KOPT-K1 (cell line): ENCODE measurements at regions not wholly inside any gene's neighbourhood (a gene's known extent, or its start where the extent isn't known, plus 50 kb on each side); places are given as distances from the start of the nearest gene placed in this dataset.
"Not testable (repeated sequence)": the region's sequence is repeated elsewhere in the genome, so short reads cannot be mapped to it uniquely, and the experiment has no call there.

Source experiments
- H3K27ac ChIP-seq: fragments of 200-600 bp; sonication (generic); 2 replicates; pipeline ENCODE4 v1.5.1; 2016; ENCODE audit warnings: antibody characterized with exemption, mild to moderate bottlenecking, low read depth, low read length; ENCODE audit not compliant: poor library complexity, severe bottlenecking
- H3K36me3 ChIP-seq: fragments of 200-600 bp; sonication (generic); 2 replicates; pipeline ENCODE4 v1.5.1; 2017; ENCODE audit warnings: antibody characterized with exemption, mild to moderate bottlenecking, low read length, moderate library complexity; ENCODE audit not compliant: insufficient read depth
- H3K9me3 ChIP-seq: fragments of 200-600 bp; sonication (generic); 2 replicates; pipeline ENCODE4 v1.5.1; 2017; ENCODE audit warnings: antibody characterized with exemption, low read length, mild to moderate bottlenecking; ENCODE audit not compliant: insufficient read depth, poor library complexity, severe bottlenecking

DNA sequence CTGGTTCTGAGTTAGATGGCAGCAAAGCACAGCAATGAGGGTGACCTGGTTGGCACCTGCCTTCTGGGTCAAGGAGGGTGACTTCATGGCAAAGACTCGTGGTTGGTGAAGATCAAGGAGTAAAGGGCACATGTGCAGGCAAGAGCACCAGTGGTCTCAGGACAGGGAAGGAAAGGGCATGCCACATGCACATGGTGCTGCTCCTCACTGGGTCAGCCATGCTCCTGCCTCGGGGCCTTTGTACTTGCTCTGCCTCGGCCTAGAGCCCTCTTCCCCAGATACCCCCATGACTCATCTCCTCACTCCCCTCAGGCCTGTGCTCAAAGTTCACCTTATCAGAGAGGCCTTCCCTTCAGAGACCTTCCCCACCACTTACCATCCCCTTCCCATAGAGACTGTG, 106.7 kb upstream of the KDM7A start:
- H3K27ac ChIP-seq: no peak overlapping the region
- H3K9me3 ChIP-seq: no peaks in the 10 kb centered on the region
- H3K36me3 ChIP-seq: no peaks in the 10 kb centered on the region

DNA sequence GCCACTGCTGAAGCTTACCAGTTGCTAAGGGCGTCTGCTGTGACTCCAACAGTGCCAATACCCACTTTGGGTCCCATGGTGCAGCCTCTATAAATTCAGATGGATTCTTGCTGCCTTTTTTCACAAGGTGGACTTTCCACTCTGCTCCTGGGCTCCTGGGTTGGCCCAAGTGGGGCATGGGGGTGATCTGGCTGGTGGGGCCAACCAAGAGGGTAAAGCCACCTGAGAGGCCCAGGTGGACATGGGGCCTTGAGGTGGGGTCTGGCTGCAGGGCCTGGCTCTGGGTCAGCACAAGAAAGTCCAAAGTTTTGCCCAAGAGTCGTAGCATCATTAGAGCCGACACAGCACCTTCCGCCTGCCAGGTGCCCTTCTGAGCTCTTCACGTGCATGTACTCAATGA, 105.2 kb upstream of the KDM7A start:
- no peaks in the 10 kb centered on the region for H3K36me3 ChIP-seq
- H3K27ac ChIP-seq: no peak overlapping the region
- H3K9me3 ChIP-seq: no peaks in the 10 kb centered on the region

DNA sequence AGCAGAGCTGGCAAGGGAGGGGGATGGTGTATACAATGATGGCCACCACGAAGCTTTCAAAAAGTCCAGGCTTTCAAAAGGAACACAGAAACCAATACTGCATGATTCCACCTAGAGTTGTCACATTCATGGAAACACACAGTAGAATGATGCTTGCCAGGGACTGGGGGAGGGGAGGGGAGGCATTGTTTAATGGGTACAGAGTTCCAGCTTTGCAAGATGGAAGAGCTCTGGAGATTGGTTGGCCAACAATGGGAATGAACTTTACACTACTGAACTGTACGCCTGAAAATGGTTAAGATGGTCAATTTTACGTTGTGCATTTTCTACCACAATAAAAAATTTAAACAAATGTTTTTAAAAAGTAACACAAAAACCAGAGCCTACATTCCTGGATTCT, 104.5 kb upstream of the KDM7A start:
- H3K27ac ChIP-seq: no peak overlapping the region
- H3K36me3 ChIP-seq: no peaks in the 10 kb centered on the region
- no peaks in the 10 kb centered on the region for H3K9me3 ChIP-seq

DNA sequence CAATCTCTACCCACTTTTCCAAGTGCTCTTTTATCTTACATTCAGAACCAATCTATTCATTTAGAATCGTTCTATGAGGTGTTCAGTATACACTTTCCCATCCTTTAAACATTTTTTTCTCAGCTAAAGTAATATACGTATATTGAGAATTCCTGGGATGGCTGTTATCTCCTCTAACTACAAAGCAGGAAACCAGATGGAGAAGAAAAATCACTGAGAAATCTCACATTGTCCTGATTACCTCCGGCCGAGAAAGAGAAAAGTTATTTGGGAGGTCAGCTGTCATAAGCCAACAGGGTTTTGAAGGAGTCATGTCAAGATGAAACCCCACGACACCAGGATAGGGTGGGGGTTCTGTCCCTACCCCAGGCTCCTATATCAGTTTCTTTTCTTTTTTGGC, 99.2 kb upstream of the KDM7A start:
- H3K9me3 ChIP-seq: no peaks in the 10 kb centered on the region
- no peaks in the 10 kb centered on the region for H3K36me3 ChIP-seq
- H3K27ac ChIP-seq: no peak overlapping the region

DNA sequence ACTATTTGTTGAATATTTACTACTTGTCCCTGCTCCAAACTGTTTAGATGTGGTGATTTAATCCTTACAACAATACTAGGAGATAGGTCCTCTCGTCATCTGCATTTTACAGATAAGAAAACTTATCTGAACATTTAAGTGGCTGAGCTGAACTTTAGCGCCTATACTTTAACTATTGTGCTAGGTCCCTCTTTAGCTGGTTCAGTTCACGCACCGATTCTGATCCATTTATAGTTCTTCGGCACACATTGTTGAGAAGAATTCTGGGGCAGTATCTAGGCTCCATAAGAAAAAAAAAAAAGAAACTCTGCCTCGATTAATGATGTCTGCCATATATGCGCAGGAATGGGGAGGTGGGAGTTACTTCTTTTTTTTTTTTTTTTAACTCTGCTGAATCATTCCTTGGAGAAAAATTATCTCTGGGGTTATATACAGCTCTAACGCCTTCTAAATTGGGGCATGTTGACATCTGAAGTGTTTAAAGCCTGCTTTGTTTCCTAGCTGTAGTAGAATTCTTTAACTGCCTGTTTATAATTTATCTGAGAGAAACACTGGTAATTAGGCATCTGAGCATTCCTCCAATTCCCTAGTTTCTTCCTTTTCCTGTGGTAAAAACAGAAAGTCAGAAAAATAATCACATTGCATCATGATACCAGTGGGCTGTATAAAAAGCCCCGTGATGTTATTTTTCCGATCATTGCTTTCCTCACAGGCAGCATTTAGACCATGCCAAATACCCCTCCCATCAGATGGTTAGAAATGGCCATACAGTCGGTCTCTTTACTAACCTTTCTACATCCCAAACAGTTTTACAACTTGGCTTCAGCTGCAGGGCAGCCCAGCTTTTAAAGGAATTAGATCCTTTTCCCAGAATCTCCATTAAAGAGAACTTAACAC, 98.5 kb upstream of the KDM7A start:
- no peak overlapping the region for H3K27ac ChIP-seq
- H3K36me3 ChIP-seq: no peaks in the 10 kb centered on the region
- H3K9me3 ChIP-seq: no peaks in the 10 kb centered on the region

DNA sequence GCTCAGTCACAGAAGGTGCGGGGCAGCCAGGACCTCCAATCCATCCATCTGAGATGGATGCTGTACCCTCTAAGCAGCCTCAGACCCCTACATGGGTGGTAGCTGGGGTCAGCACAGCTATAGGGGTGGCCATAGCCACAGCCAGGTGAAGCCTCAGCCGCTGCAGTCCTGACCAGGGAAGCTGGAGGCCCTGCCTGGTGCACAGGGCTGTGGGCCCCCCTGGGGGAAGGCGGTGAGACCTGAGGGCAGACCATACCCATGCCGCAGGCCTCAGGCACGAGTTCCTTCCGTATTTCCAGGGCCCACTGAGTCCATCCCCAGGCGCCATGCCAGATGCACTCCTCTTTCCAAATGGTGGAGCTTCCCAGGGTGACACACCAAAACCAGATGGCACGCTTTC, 96.6 kb upstream of the KDM7A start:
- Histone ChIP-seq H3K27ac (no peak overlapping the region), H3K9me3 (no peaks in the 10 kb centered on the region)

DNA sequence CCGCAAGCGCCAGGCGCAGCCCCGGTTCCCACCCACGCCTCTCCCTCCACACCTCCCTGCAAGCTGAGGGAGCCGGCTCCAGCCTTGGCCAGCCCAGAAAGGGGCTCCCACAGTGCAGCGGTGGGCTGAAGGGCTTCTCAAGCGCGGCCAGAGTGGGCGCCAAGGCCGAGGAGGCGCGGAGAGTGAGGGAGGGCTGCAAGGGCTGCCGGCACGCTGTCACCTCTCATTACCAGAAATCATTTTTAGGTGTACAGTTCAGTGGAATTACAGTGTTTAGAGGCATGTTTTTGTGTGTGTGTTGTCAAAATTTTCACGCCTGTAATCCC, 94.8 kb upstream of the KDM7A start:
- H3K27ac ChIP-seq: not testable (repeated sequence)

More for the DNA sequence above, 96.6 kb upstream of the KDM7A start:
- H3K36me3 ChIP-seq: no peaks in the 10 kb centered on the region

DNA sequence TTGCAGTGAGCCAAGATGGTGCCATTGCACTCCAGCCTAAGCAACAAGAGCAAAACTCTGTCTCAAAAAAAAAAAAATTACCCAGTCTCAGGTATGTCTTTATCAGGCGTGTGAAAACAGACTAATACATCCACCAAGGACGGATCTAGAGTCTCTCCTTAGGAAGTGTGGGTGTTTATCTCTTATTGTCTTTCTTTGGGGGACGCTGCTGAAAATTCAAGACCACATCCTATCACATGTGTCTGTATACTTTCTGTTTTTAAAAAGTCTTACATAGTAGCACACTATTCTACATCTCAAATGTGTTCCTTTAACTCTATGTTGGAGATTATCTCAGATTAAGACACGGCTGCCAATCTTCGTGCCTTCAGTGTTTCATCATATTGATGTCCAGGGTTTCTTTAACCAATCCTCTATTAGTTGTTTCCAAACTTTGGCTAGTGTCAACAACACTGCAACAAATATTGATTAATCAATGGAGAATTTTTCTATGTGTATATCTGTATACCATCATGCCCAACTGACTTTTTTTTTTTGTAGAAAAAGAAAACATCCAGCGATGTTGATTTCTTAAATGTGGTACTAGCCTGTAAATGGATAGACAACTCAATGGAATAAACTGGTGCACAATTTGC, 92.3 kb upstream of the KDM7A start:
- Histone ChIP-seq H3K27ac (peak overlapping the region; percentile 29), H3K9me3 (no peaks in the 10 kb centered on the region), H3K36me3 (no peaks in the 10 kb centered on the region)

More for the DNA sequence above, 94.8 kb upstream of the KDM7A start:
- H3K36me3 ChIP-seq, H3K9me3 ChIP-seq: not testable (repeated sequence)

DNA sequence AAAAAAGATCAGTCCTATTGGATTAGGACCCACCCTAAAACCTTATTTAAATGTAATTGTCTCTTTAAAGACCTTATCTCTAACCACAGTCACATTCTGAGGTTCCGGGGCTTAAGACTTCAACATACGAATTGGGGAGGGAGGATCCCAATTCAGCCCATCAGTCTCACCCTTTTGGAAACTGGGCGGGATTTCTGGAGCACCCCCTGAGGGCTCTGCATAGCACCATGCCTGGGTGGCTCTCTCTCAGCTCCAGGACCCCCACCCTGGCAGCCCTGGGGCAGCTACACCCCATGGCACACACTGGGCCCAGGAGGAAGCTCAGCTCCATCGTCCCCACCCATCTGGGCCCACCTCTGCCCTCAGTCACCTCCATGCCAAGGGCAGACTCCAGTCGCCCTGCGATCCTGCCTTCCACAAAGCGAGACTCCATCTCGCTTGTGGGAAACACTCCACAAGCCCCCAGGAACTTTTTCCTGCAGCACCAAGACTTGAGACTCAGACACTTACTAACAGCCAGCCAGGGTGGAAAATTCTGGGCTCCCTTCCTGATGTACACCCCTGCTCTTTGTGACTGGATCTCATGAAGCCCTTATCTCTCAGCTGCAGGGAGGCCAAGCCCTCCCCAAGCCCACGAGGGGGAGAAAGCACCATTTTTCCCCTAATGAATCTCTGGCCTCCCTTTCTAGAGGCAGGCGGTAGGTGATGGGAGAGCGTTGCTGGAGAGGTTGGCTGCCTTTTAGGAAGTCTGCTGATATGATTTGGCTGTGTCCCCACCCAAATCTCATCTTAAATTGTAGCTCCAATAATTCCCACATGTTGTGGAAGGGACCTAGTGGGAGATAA, 90.8 kb upstream of the KDM7A start:
- peak overlapping the region; percentile 50 for H3K27ac ChIP-seq
- no peaks in the 10 kb centered on the region for H3K36me3 ChIP-seq
- H3K9me3 ChIP-seq: no peaks in the 10 kb centered on the region

DNA sequence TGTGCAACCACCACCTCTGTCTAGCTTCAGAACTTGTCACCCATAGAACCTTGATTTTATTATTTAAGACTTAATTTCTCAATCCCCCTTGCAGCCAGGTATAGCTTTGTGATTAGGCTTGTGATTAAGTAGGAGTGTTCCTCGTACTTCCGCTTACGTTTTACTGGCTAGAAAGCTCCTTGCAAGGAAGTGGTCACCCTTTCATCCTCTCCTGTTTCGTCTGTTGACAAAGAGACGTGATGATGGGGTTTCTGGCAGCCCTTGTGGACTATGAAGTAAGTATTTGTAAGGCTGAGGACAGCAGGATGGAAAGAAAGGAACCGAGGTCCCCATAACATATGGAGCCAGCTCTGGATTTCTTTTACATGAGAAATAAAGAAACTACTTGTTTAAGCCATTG, 86.5 kb upstream of the KDM7A start:
- Histone ChIP-seq H3K27ac (peak overlapping the region; percentile 57), H3K9me3 (no peaks in the 10 kb centered on the region), H3K36me3 (no peaks in the 10 kb centered on the region)

DNA sequence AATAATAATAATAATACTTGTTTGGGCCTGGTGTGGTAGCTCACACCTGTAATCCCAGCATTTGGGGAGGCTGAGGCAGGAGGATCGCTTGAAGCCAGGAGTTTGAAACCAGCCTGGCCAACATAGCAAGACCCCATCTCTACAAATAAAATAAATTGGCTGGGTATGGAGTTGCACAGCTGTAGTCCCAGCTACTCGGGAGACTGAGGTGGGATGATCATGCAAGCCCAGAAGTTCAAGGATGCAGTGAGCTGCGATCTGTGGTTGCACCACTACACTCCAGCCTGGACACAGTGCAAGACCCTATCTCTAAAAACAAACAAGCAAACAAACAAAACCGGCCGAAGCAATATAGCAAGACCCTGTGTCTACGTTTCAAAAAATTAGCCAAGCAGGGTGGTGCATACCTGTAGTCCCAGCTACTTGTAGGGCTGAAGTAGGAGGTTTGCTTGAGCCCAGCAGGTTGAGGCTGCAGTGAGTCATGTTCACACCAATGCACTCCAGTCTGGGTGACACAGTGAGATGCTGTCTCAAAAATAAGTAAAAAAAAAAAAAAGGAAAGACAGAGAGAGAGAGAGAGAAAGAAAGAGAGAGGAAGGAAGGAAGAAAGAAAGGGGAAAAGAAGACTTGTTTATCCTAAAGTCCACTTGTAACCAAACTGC, 85.6 kb upstream of the KDM7A start:
- Histone ChIP-seq H3K27ac (peak overlapping the region; percentile 57), H3K36me3 (no peaks in the 10 kb centered on the region), H3K9me3 (no peaks in the 10 kb centered on the region)

DNA sequence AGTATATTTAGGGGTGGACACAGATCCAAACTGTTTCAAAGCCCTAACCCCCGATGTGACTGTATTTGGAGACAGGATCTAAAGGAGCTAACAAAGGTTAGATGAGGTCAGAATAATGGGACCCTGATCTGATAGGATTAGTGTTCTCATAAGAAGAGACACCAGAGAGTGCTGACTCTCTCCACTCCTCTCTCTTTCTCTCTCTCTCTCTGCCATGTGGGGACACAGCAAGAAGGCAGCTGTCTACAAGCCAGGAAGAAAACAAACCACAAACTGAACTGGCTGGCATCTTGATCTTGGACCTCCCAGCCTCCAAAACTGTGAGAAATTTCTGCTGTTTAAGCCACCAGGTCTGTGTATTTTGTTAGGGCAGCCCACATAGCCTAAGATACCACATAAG, 84.7 kb upstream of the KDM7A start:
- H3K9me3 ChIP-seq: no peaks in the 10 kb centered on the region
- no peaks in the 10 kb centered on the region for H3K36me3 ChIP-seq
- H3K27ac ChIP-seq: peak overlapping the region; percentile 61

DNA sequence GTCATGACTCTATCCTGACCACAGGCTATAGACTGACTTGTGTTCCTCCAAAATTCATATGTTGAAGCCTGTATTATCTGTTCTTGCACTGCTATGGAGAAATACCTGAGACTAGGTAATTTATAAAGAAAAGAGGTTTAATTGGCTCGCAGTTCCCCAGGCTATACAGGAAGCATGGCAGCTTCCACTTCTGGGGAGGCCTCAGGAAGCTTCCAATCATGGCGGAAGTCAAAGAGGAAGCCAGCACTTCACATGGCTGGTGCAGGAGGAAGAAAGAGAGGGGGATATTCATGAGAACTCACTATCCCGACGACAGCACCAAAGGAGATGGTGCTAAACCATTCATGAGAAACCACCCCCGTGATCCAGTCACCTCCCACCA, 84.3 kb upstream of the KDM7A start:
- Histone ChIP-seq H3K27ac (peak overlapping the region; percentile 61), H3K9me3 (no peaks in the 10 kb centered on the region), H3K36me3 (no peaks in the 10 kb centered on the region)

DNA sequence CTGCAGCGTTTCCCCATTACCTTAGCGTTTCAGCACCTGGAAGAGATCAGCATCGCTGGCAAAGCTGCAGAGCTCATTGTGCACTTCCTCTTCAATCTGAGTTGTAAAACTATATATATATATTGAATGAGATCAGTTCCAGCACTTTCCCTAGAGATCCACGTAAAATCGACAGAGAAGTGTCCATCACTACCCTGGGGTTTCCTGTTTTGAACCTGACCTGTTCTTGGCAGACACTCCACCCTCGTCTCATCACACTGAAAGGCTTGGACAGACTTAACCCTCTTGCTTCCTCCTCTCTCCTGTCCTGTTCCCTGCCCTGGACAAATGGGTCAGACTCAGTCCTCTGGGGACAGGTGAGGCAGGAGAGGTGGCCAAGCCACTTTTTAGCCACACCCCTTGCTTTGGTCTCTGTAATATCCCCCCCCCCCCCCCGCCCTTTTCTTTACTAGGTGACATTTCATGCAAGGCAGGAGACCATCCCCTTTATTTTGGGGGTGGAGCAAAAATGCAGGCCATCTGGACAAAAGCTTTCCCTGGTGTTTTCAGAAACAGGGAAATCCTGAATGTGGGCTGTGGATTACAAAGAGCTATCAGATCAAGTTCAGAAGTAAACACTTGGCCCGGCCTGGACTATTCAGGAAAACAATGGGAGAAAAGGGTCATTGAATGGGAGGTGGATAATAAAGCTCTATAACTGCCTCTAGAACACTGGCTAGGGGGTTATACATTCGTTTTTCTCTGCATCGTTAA, 83.7 kb upstream of the KDM7A start:
- H3K36me3 ChIP-seq: no peaks in the 10 kb centered on the region
- H3K27ac ChIP-seq: peak overlapping the region; percentile 61
- no peaks in the 10 kb centered on the region for H3K9me3 ChIP-seq
